ELR (cell line): ENCODE measurements at regions not wholly inside any gene's neighbourhood (a gene's known extent, or its start where the extent isn't known, plus 50 kb on each side); places are given as distances from the start of the nearest gene placed in this dataset.

Source experiments
- DNase-seq: peaks from one replicate; pipeline ENCODE4 v3.0.0-alpha.2; 2015; ENCODE audit warnings: low read depth

GRCh38 chr3:42012935-42013690 lies 51.2 kb upstream of the ULK4 start:
- peak; percentile 74 for DNase-seq

- no peak for DNase-seq
Observed at GRCh38 chr3:42012383-42012934, 50.6 kb upstream of the ULK4 start.
